AG09309 (cell line): ENCODE measurements at regions not wholly inside any gene's neighbourhood (a gene's known extent, or its start where the extent isn't known, plus 50 kb on each side); places are given as distances from the start of the nearest gene placed in this dataset.

Experiments used
- DNase-seq: peaks from one replicate; pipeline ENCODE4 v3.0.0-alpha.2; 2010; ENCODE audit warnings: low read depth
- H3K4me3 ChIP-seq: 2 replicates; pipeline ENCODE4 v1.5.1; 2011; ENCODE audit warnings: mild to moderate bottlenecking, low read depth, low read length, moderate library complexity; ENCODE audit not compliant: control insufficient read depth
- TF ChIP-seq, protein P1 (sequence below): IDR thresholded peaks from 2 replicates; pipeline ENCODE4 v1.5.1; 2011; ENCODE audit warnings: mild to moderate bottlenecking, low read depth, low read length, inconsistent platforms; ENCODE audit not compliant: insufficient read depth, control insufficient read depth; ENCODE audit errors: missing control alignments

- no peak for DNase-seq
- TF ChIP-seq, protein P1, sequence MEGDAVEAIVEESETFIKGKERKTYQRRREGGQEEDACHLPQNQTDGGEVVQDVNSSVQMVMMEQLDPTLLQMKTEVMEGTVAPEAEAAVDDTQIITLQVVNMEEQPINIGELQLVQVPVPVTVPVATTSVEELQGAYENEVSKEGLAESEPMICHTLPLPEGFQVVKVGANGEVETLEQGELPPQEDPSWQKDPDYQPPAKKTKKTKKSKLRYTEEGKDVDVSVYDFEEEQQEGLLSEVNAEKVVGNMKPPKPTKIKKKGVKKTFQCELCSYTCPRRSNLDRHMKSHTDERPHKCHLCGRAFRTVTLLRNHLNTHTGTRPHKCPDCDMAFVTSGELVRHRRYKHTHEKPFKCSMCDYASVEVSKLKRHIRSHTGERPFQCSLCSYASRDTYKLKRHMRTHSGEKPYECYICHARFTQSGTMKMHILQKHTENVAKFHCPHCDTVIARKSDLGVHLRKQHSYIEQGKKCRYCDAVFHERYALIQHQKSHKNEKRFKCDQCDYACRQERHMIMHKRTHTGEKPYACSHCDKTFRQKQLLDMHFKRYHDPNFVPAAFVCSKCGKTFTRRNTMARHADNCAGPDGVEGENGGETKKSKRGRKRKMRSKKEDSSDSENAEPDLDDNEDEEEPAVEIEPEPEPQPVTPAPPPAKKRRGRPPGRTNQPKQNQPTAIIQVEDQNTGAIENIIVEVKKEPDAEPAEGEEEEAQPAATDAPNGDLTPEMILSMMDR: no peak
- H3K4me3 ChIP-seq: no peak overlapping the region
These were observed 59.4 kb upstream of the IRX4 start for GRCh38 chr5:1942158-1942557.

GRCh38 chr5:1939256-1939655, 56.5 kb upstream of the IRX4 start:
- no peak for DNase-seq
- no peak overlapping the region for H3K4me3 ChIP-seq

GRCh38 chr5:1938310-1939000, 55.7 kb upstream of the IRX4 start:
- no peak for DNase-seq
- no peak overlapping the region for H3K4me3 ChIP-seq
- TF ChIP-seq, protein P1: no peak

More at GRCh38 chr5:1939256-1939655, 56.5 kb upstream of the IRX4 start:
- TF ChIP-seq, protein P1: no peak

GRCh38 chr5:1937590-1937989, 54.9 kb upstream of the IRX4 start:
- TF ChIP-seq, protein P1: no peak
- DNase-seq: no peak
- H3K4me3 ChIP-seq: no peak overlapping the region

DNA sequence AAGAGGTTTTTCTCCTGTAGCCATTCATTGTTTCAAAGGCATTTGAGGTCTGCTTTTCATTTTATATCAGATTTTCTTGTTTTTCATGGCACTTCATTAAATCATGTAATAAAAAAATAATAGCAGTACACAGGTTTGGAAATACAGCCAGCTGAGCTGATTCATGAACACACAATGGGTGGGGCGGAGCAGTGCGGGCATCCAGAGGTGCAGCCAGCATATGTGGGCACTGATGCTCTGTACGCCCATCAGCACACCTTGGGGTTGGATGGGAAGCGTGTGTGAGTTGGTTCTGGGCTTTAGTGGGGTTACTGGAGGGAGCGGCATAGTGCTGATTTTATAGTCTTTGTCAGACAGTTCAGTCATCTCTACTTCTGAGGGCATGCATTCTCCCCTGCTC, 54.2 kb upstream of the IRX4 start:
- DNase-seq: no peak

DNA sequence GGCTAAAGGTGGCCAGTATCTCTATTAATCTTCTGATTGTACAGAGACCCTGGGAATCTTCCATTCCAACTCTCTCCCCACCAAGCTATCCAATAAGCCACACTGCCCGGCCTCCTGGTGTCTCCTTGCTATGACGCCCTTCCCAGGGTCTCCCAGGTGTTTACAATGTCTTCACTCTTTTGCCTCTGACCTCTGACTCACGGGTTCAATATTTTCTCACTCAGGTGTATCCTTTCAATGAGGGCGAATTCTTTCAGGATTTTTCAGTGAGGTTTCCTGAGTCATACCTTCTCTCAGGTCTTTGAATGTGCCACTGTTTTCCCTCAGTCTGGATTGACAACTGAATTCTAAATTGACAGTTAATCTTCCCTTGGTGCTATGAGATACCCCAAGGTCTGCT, 53.7 kb upstream of the IRX4 start:
- H3K4me3 ChIP-seq: no peak overlapping the region
- DNase-seq: no peak
- TF ChIP-seq, protein P1: no peak

More for the DNA sequence above, 54.2 kb upstream of the IRX4 start:
- TF ChIP-seq, protein P1: no peak
- H3K4me3 ChIP-seq: no peak overlapping the region

DNA sequence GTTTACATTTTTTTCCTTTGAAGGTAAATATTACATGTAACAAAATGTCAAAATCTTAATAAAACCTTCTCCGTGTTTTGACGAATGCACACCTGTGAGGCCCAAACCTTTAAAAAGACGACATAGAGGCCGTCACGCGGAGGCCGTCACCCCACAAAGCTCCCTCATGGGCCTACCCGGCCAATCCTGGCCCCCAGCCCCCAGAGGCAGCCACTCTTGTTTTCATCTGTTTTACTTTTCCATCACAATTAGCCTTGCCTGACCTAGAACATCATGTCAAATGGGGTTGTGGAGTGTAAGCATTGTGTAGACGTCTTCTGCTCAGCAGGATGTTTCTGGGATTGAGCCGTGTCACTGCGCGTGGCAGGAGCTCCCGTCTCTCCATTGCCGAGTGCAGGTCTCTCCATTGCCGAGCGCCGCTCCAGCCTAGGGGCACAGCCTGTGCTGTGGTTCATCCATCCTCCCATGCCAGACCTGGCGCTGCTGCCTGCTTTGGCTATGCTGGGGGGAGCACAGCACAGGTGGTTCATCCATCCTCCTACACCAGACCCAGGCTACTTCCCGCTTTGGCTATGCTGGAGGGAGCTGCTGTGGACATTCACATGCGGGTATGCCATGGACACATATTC, 52.2 kb upstream of the IRX4 start:
- H3K4me3 ChIP-seq: no peak overlapping the region
- no peak for DNase-seq
- TF ChIP-seq, protein P1: no peak
